OCI-LY3 (cell line): ENCODE measurements at regions not wholly inside any gene's neighbourhood (a gene's known extent, or its start where the extent isn't known, plus 50 kb on each side); places are given as distances from the start of the nearest gene placed in this dataset.

Source experiments
- H2AFZ ChIP-seq: fragments of 200-600, 300-600 bp; shearing (Covaris generic); 2 replicates; pipeline ENCODE4 v1.6.0; 2014; ENCODE audit warnings: antibody characterized with exemption, low read depth, low read length
- H3K27ac ChIP-seq: fragments of 200-600, 300-600 bp; sonication (generic); 2 replicates; pipeline ENCODE4 v1.5.1; 2014; ENCODE audit warnings: mild to moderate bottlenecking, low read length, moderate library complexity, mixed read lengths
- H3K27me3 ChIP-seq: fragments of 200-600, 300-600 bp; sonication (generic); 2 replicates; pipeline ENCODE4 v1.6.1; 2014; ENCODE audit warnings: low read depth, low read length, mixed read lengths
- H3K36me3 ChIP-seq: fragments of 200-600, 300-600 bp; sonication (generic); replicated peaks from 2 replicates; pipeline ENCODE3; 2014; ENCODE audit warnings: low read depth, low read length, mixed read lengths
- H3K4me1 ChIP-seq: fragments of 300-600, 200-600 bp; sonication (generic); 2 replicates; pipeline ENCODE4 v1.6.1; 2014; ENCODE audit warnings: low read length, mixed read lengths
- H3K4me2 ChIP-seq: fragments of 200-600, 300-600 bp; sonication (generic); 2 replicates; pipeline ENCODE4 v1.6.1; 2014; ENCODE audit warnings: low read length, mixed read lengths
- H3K4me3 ChIP-seq: fragments of 300-600, 200-600 bp; sonication (generic); 2 replicates; pipeline ENCODE4 v1.5.1; 2014; ENCODE audit warnings: antibody characterized with exemption, mild to moderate bottlenecking, low read length, moderate library complexity
- H3K79me2 ChIP-seq: fragments of 300-600, 200-600 bp; shearing (Covaris generic); 2 replicates; pipeline ENCODE4 v1.6.1; 2014; ENCODE audit warnings: mild to moderate bottlenecking, low read length, mixed read lengths
- H3K9ac ChIP-seq: fragments of 300-600, 200-600 bp; shearing (Covaris generic); 2 replicates; pipeline ENCODE4 v1.6.0; 2014; ENCODE audit warnings: mild to moderate bottlenecking, low read length, moderate library complexity
- H3K9me3 ChIP-seq: fragments of 200-600, 300-600 bp; shearing (Covaris generic); 2 replicates; pipeline ENCODE4 v1.6.1; 2014; ENCODE audit warnings: low read length, mixed read lengths; ENCODE audit not compliant: insufficient read depth
- H4K20me1 ChIP-seq: fragments of 200-600, 300-600 bp; sonication (generic); 2 replicates; pipeline ENCODE4 v1.6.1; 2016; ENCODE audit warnings: low read length, mixed read lengths; ENCODE audit not compliant: insufficient read depth
- CTCF ChIP-seq: fragments of 200-600, 300-600 bp; sonication (generic); IDR thresholded peaks from 2 replicates; pipeline ENCODE4 v1.5.1; 2014; ENCODE audit warnings: antibody characterized with exemption, low read length, low read depth
- EZH2phosphoT487 ChIP-seq: fragments of 200-600 bp; shearing (Covaris generic); IDR thresholded peaks from 2 replicates; pipeline ENCODE4 v1.6.1; 2018; ENCODE audit warnings: antibody characterized with exemption, mixed run types, low read depth

- H3K36me3 ChIP-seq, result no peaks in the 10 kb centered on the region
- no peak overlapping the region for H2AFZ ChIP-seq
- H3K4me2 ChIP-seq, result no peak overlapping the region
- no peaks in the 10 kb centered on the region for H3K4me1 ChIP-seq
- H3K27ac ChIP-seq, result no peak overlapping the region
- H3K27me3 ChIP-seq, result no peaks in the 10 kb centered on the region
- H3K9ac ChIP-seq, result no peak overlapping the region
- no peaks in the 10 kb centered on the region for H3K9me3 ChIP-seq
- TF ChIP-seq CTCF (no peak), EZH2phosphoT487 (no peak)
- H3K79me2 ChIP-seq, result no peaks in the 10 kb centered on the region
- H4K20me1 ChIP-seq, result no peaks in the 10 kb centered on the region
- no peak overlapping the region for H3K4me3 ChIP-seq
These were observed 1686.5 kb upstream of the PCDH7 start for GRCh38 chr4:29033703-29034102.

- Histone ChIP-seq H3K4me1 (no peaks in the 10 kb centered on the region), H3K9me3 (no peaks in the 10 kb centered on the region), H3K4me2 (no peak overlapping the region), H4K20me1 (no peaks in the 10 kb centered on the region), H3K9ac (no peak overlapping the region), H3K4me3 (no peak overlapping the region), H3K36me3 (no peaks in the 10 kb centered on the region), H3K79me2 (no peaks in the 10 kb centered on the region), H3K27ac (no peak overlapping the region), H3K27me3 (no peaks in the 10 kb centered on the region), H2AFZ (no peak overlapping the region)
- TF ChIP-seq CTCF (no peak), EZH2phosphoT487 (no peak)
These were observed 1682.7 kb upstream of the PCDH7 start for GRCh38 chr4:29037501-29037900.

- Histone ChIP-seq H3K4me2 (no peak overlapping the region), H3K9me3 (no peaks in the 10 kb centered on the region), H3K27me3 (no peaks in the 10 kb centered on the region), H4K20me1 (no peaks in the 10 kb centered on the region), H3K4me3 (no peak overlapping the region), H3K36me3 (no peaks in the 10 kb centered on the region), H3K27ac (no peak overlapping the region), H3K4me1 (no peaks in the 10 kb centered on the region), H3K9ac (no peak overlapping the region), H2AFZ (no peak overlapping the region), H3K79me2 (no peaks in the 10 kb centered on the region)
- TF ChIP-seq CTCF (no peak), EZH2phosphoT487 (no peak)
These were observed 1676.8 kb upstream of the PCDH7 start for GRCh38 chr4:29043411-29043810.

GRCh38 chr4:29046186-29046585 is 1674.0 kb upstream of the PCDH7 start:
- H3K4me2 ChIP-seq, result no peak overlapping the region
- H3K4me3 ChIP-seq, result no peak overlapping the region
- no peaks in the 10 kb centered on the region for H3K9me3 ChIP-seq
- no peaks in the 10 kb centered on the region for H4K20me1 ChIP-seq
- H3K27me3 ChIP-seq, result no peaks in the 10 kb centered on the region
- no peak overlapping the region for H3K9ac ChIP-seq
- TF ChIP-seq EZH2phosphoT487, result no peak
- TF ChIP-seq CTCF, result no peak
- H3K79me2 ChIP-seq, result no peaks in the 10 kb centered on the region
- H2AFZ ChIP-seq, result no peak overlapping the region
- H3K27ac ChIP-seq, result no peak overlapping the region
- H3K4me1 ChIP-seq, result no peaks in the 10 kb centered on the region
- H3K36me3 ChIP-seq, result no peaks in the 10 kb centered on the region
